Right lobe of liver (tissue), 6 donors: ENCODE measurements at regions not wholly inside any gene's neighbourhood (a gene's known extent, or its start where the extent isn't known, plus 50 kb on each side); places are given as distances from the start of the nearest gene placed in this dataset.

Experiments
- ATAC-seq, 4 donors: fragments of 200-7000 bp; cut with Tn5 transposase; one replicate each; pipeline ENCODE4 v1.9.1; 2020; ENCODE audit warnings: mild to moderate bottlenecking in 4 of 4, moderate library complexity in 4 of 4
- DNase-seq, 3 donors: peaks; one replicate each; pipeline ENCODE4 v3.0.0-alpha.2; 2020
- H3K27ac ChIP-seq, 3 donors: fragments of 200-600 bp; one replicate each; pipeline ENCODE4 v1.8.0; 2022
- H3K27me3 ChIP-seq, 2 donors: fragments of 200-600 bp; one replicate each; pipeline ENCODE4 v1.8.0; 2022
- H3K36me3 ChIP-seq, 4 donors: fragments of 200-600 bp; sonication (generic) in 1 of 4; one replicate each; pipeline versions ENCODE4 v1.5.1 to v1.8.0; 2017 to 2022; ENCODE audit warnings: control low read depth in 1 of 4
- H3K4me1 ChIP-seq, 4 donors: fragments of 200-600 bp; sonication (generic) in 1 of 4; one replicate each; pipeline versions ENCODE4 v1.5.1 to v1.8.0; 2017 to 2022; ENCODE audit warnings: control low read depth in 1 of 4
- H3K4me3 ChIP-seq, 3 donors: fragments of 200-600 bp; one replicate each; pipeline ENCODE4 v1.8.0; 2022
- H3K9me3 ChIP-seq, 4 donors: fragments of 200-600 bp; sonication (generic) in 1 of 4; one replicate each; pipeline versions ENCODE4 v1.5.1 to v1.8.0; 2017 to 2022; ENCODE audit warnings: control low read depth in 1 of 4
- CTCF ChIP-seq, 4 donors: fragments of 200-600 bp in 3 of 4; fragments of 450-650 bp in 1 of 4; IDR thresholded peaks; one replicate each; pipeline versions ENCODE4 v1.5.1 to v1.8.0; 2016 to 2022; ENCODE audit warnings: antibody characterized with exemption in 4 of 4, mild to moderate bottlenecking in 2 of 4
- POLR2A ChIP-seq: fragments of 450-650 bp; IDR thresholded peaks from one replicate; pipeline ENCODE4 v1.6.1; 2017; ENCODE audit warnings: antibody characterized with exemption, mild to moderate bottlenecking
- WGBS: methylation state at CpG from one replicate; pipeline ENCODE4 v1.1.6; 2018; ENCODE audit warnings: low coverage, low lambda C conversion rate; ENCODE audit not compliant: insufficient coverage; ENCODE audit errors: missing lambda C conversion rate; 5-methylcytosine and 5-hydroxymethylcytosine counted together
- intact Hi-C, 2 donors: fragments of 100-400 bp; cut with DNase I; formaldehyde crosslinking; loops; one replicate each; pipeline versions ENCODE4 v1.11.2 to v1.14.1; 2022
- donor health status: DM: no; HTN: yes; CAD: no.
- donor health status: DM: no; HTN: no; CAD: no.
- donor health status: DM: no; HTN: no; CAD: no.
- donor health status: DM: no; HTN: yes; CAD: no.
- donor health status: DM: no; HTN: yes; CAD: no.

- 54% methylated on average over 4 of the region's 5 CpGs for WGBS
- Histone ChIP-seq H3K4me1 (no peaks in the 10 kb centered on the region), H3K9me3 (no peaks in the 10 kb centered on the region), H3K36me3 (no peaks in the 10 kb centered on the region), H3K4me3 (no peak overlapping the region), H3K27me3 (no peaks in the 10 kb centered on the region), H3K27ac (no peak overlapping the region)
- DNase-seq (no peak), ATAC-seq (no peak)
- intact Hi-C loops: no loop called here
- TF ChIP-seq POLR2A (no peak), CTCF (IDR thresholded peaks at IDR 0.05) (no peak)
Observed at GRCh38 chr12:90027889-90028634, 319.4 kb upstream of the ATP2B1 start.

GRCh38 chr12:90027041-90027440 is 318.4 kb upstream of the ATP2B1 start:
- no peak for TF ChIP-seq POLR2A
- no peak for TF ChIP-seq CTCF (IDR thresholded peaks at IDR 0.05)
- no peaks in the 10 kb centered on the region for H3K4me1 ChIP-seq
- no peaks in the 10 kb centered on the region for H3K9me3 ChIP-seq
- no peaks in the 10 kb centered on the region for H3K36me3 ChIP-seq
- no peaks in the 10 kb centered on the region for H3K27me3 ChIP-seq
- intact Hi-C loops: no loop called here
- DNase-seq (no peak), ATAC-seq (no peak)
- H3K4me3 ChIP-seq: no peak overlapping the region
- H3K27ac ChIP-seq: no peak overlapping the region

- Histone ChIP-seq H3K36me3 (no peaks in the 10 kb centered on the region), H3K9me3 (no peaks in the 10 kb centered on the region), H3K4me3 (no peak overlapping the region), H3K4me1 (no peaks in the 10 kb centered on the region), H3K27ac (no peak overlapping the region), H3K27me3 (no peaks in the 10 kb centered on the region)
- WGBS: 51% methylated on average over 3 of the region's 9 CpGs
- intact Hi-C loops: no loop called here
- TF ChIP-seq POLR2A (no peak), CTCF (IDR thresholded peaks at IDR 0.05) (no peak)
- ATAC-seq (no peak), DNase-seq (no peak)
Observed at GRCh38 chr12:90026516-90026915, 317.9 kb upstream of the ATP2B1 start.

GRCh38 chr12:90024262-90024661 is 315.6 kb upstream of the ATP2B1 start:
- Histone ChIP-seq H3K4me3 (no peak overlapping the region), H3K27me3 (no peaks in the 10 kb centered on the region), H3K27ac (no peak overlapping the region), H3K4me1 (no peaks in the 10 kb centered on the region), H3K9me3 (no peaks in the 10 kb centered on the region), H3K36me3 (no peaks in the 10 kb centered on the region)
- DNase-seq: no peak
- no peak for ATAC-seq
- TF ChIP-seq CTCF (IDR thresholded peaks at IDR 0.05) (no peak), POLR2A (no peak)
- intact Hi-C loops: no loop called here
- WGBS: 73% methylated on average over 6 of the region's 6 CpGs
